ENCODE measurements at regions not wholly inside any gene's neighbourhood (a gene's known extent, or its start where the extent isn't known, plus 50 kb on each side); places are given as distances from the start of the nearest gene placed in this dataset.

- POLR2A ChIA-PET: no interaction called here
- CTCF ChIA-PET: no interaction called here
These were observed 299.7 kb downstream of the CWC27 start for GRCh38 chr5:65068410-65068809.

- CTCF ChIA-PET: no interaction called here
- POLR2A ChIA-PET: no interaction called here
These were observed 301.3 kb downstream of the CWC27 start for GRCh38 chr5:65070026-65070425.

- POLR2A ChIA-PET: no interaction called here
- CTCF ChIA-PET: no interaction called here
These were observed 304.1 kb downstream of the CWC27 start for GRCh38 chr5:65072850-65073249.

- ChIA-PET CTCF (no interaction called here), POLR2A (no interaction called here)
These were observed 304.5 kb downstream of the CWC27 start for GRCh38 chr5:65073250-65073661.

- ChIA-PET CTCF (interaction anchor here (1.1 kb wide), 1 partner anchor 18 kb away, joined by 3 read pairs; no protein-coding TSS in a partner anchor), POLR2A (no interaction called here)
These were observed 307.0 kb downstream of the CWC27 start for GRCh38 chr5:65075623-65076250.

GRCh38 chr5:65076251-65076869 is 307.6 kb downstream of the CWC27 start:
- POLR2A ChIA-PET: interaction anchor here (0.6 kb wide), 1 partner anchor 22 kb away, joined by 4 read pairs; no protein-coding TSS in a partner anchor
- CTCF ChIA-PET: interaction anchor here (1.1 kb wide), 1 partner anchor 17 kb away, joined by 3 read pairs; no protein-coding TSS in a partner anchor

GRCh38 chr5:65077653-65078052 is 308.9 kb downstream of the CWC27 start:
- POLR2A ChIA-PET: no interaction called here
- CTCF ChIA-PET: no interaction called here

- CTCF ChIA-PET: no interaction called here
- POLR2A ChIA-PET: no interaction called here
These were observed 309.6 kb downstream of the CWC27 start for GRCh38 chr5:65078331-65078730.

- ChIA-PET POLR2A (no interaction called here), CTCF (interaction anchor here (1.3 kb wide), 1 partner anchor 401 kb away, joined by 3 read pairs; the partner anchor contains the start of gene ADAMTS6)
These were observed 312.3 kb downstream of the CWC27 start for GRCh38 chr5:65081071-65081470.

- CTCF ChIA-PET: no interaction called here
These were observed 316.2 kb downstream of the CWC27 start for GRCh38 chr5:65084795-65085515.

GRCh38 chr5:65085516-65085850 is 316.8 kb downstream of the CWC27 start:
- ChIA-PET POLR2A (no interaction called here), CTCF (no interaction called here)

More at GRCh38 chr5:65084795-65085515, 316.2 kb downstream of the CWC27 start:
- POLR2A ChIA-PET: no interaction called here

- ChIA-PET POLR2A (no interaction called here), CTCF (no interaction called here)
These were observed 317.6 kb downstream of the CWC27 start for GRCh38 chr5:65086234-65086890.

- ChIA-PET POLR2A (no interaction called here), CTCF (no interaction called here)
These were observed 318.4 kb downstream of the CWC27 start for GRCh38 chr5:65087154-65087553.

- ChIA-PET CTCF (no interaction called here), POLR2A (no interaction called here)
These were observed 325.5 kb downstream of the CWC27 start for GRCh38 chr5:65094279-65094678.

GRCh38 chr5:65098393-65098792 is 329.7 kb downstream of the CWC27 start:
- CTCF ChIA-PET: no interaction called here

More at GRCh38 chr5:65098393-65098792, 329.7 kb downstream of the CWC27 start:
- POLR2A ChIA-PET: interaction anchor here (0.5 kb wide), 1 partner anchor 747 kb away, joined by 3 read pairs; no protein-coding TSS in a partner anchor

Measured in activated CD8-positive, alpha-beta memory T cell treated with anti-CD3 and anti-CD28 coated beads for 36 hours (primary cell).